Ascending aorta (tissue), 2 donors: ENCODE measurements at regions not wholly inside any gene's neighbourhood (a gene's known extent, or its start where the extent isn't known, plus 50 kb on each side); places are given as distances from the start of the nearest gene placed in this dataset.

Experiments used
- DNase-seq, 2 donors: peaks; one replicate each; pipeline ENCODE4 v3.0.0-alpha.2; 2019; ENCODE audit warnings: low spot score in 2 of 2
- H3K27ac ChIP-seq, 2 donors: fragments of 200-600 bp; sonication (generic); one replicate each; pipeline ENCODE4 v1.5.1; 2016 to 2017; ENCODE audit warnings: mild to moderate bottlenecking in 1 of 2
- H3K27me3 ChIP-seq: fragments of 200-600 bp; sonication (generic); one replicate; pipeline ENCODE4 v1.5.1; 2017
- H3K36me3 ChIP-seq, 2 donors: fragments of 200-600 bp; sonication (generic); one replicate each; pipeline ENCODE4 v1.5.1; 2016
- H3K4me1 ChIP-seq, 2 donors: fragments of 200-600 bp; sonication (generic); one replicate each; pipeline ENCODE4 v1.5.1; 2016 to 2017; ENCODE audit warnings: mild to moderate bottlenecking in 1 of 2
- H3K4me3 ChIP-seq, 2 donors: fragments of 200-600 bp; sonication (generic); one replicate each; pipeline ENCODE4 v1.5.1; 2016 to 2017; ENCODE audit warnings: mild to moderate bottlenecking in 1 of 2
- H3K9me3 ChIP-seq, 2 donors: fragments of 200-600 bp; sonication (generic); one replicate each; pipeline ENCODE4 v1.5.1; 2016
- CTCF ChIP-seq, 3 experiments: fragments of 200-600 bp in 2 of 3; fragments of 450-650 bp in 1 of 3; sonication (generic) in 2 of 3; IDR thresholded peaks; one replicate each; pipeline ENCODE4 v1.5.1; 2016 to 2019; ENCODE audit warnings: antibody characterized with exemption in 3 of 3, mild to moderate bottlenecking in 1 of 3, moderate library complexity in 1 of 3
- intact Hi-C: fragments of 100-400 bp; cut with DNase I; formaldehyde crosslinking; loops from one replicate; pipeline ENCODE4 v1.15.1; 2023

GRCh38 chr3:69675786-69676530 lies 63.3 kb upstream of the MITF start:
- no peak for DNase-seq
- Histone ChIP-seq H3K4me3 (no peak overlapping the region), H3K36me3 (no peaks in the 10 kb centered on the region), H3K27me3 (no peaks in the 10 kb centered on the region), H3K27ac (no peak overlapping the region), H3K4me1 (no peaks in the 10 kb centered on the region), H3K9me3 (no peaks in the 10 kb centered on the region)
- intact Hi-C loops, result no loop called here
- no peak for TF ChIP-seq CTCF (IDR thresholded peaks at IDR 0.05)

- H3K4me3 ChIP-seq, result no peak overlapping the region
- no peak for TF ChIP-seq CTCF (IDR thresholded peaks at IDR 0.05)
Measured at GRCh38 chr3:69674752-69675151, 64.5 kb upstream of the MITF start.

GRCh38 chr3:69671082-69671952 lies 67.9 kb upstream of the MITF start:
- H3K27ac ChIP-seq, result no peak overlapping the region
- H3K4me1 ChIP-seq, result no peaks in the 10 kb centered on the region
- no peak overlapping the region for H3K4me3 ChIP-seq
- peak; percentile 67 to 74 (median 70) for TF ChIP-seq CTCF (IDR thresholded peaks at IDR 0.05)
- DNase-seq, result no peak
- H3K36me3 ChIP-seq, result no peaks in the 10 kb centered on the region
- H3K27me3 ChIP-seq, result no peaks in the 10 kb centered on the region
- no peaks in the 10 kb centered on the region for H3K9me3 ChIP-seq
- intact Hi-C loops, result loop anchor here (2.0 kb wide), 2 partner anchors 511 to 551 kb away; no protein-coding TSS in a partner anchor

More at GRCh38 chr3:69674752-69675151, 64.5 kb upstream of the MITF start:
- Histone ChIP-seq H3K4me1 (no peaks in the 10 kb centered on the region), H3K27ac (no peak overlapping the region), H3K36me3 (no peaks in the 10 kb centered on the region), H3K27me3 (no peaks in the 10 kb centered on the region), H3K9me3 (no peaks in the 10 kb centered on the region)
- DNase-seq, result no peak
- intact Hi-C loops, result no loop called here

- Histone ChIP-seq H3K27ac (no peak overlapping the region), H3K4me3 (no peak overlapping the region), H3K27me3 (no peaks in the 10 kb centered on the region), H3K9me3 (no peaks in the 10 kb centered on the region), H3K4me1 (no peaks in the 10 kb centered on the region), H3K36me3 (no peaks in the 10 kb centered on the region)
- DNase-seq, result no peak
- no peak for TF ChIP-seq CTCF (IDR thresholded peaks at IDR 0.05)
- intact Hi-C loops, result loop anchor here (10.0 kb wide), 1 partner anchor 234 kb away; no protein-coding TSS in a partner anchor
Measured at GRCh38 chr3:69669070-69669469, 70.2 kb upstream of the MITF start.

GRCh38 chr3:69665026-69665737 lies 74.1 kb upstream of the MITF start:
- no peak overlapping the region for H3K27ac ChIP-seq
- no peaks in the 10 kb centered on the region for H3K36me3 ChIP-seq
- no peak overlapping the region for H3K4me3 ChIP-seq
- no peak for TF ChIP-seq CTCF (IDR thresholded peaks at IDR 0.05)
- no peaks in the 10 kb centered on the region for H3K4me1 ChIP-seq
- intact Hi-C loops, result loop anchor here (10.0 kb wide), 1 partner anchor 230 kb away; no protein-coding TSS in a partner anchor
- no peaks in the 10 kb centered on the region for H3K9me3 ChIP-seq
- no peaks in the 10 kb centered on the region for H3K27me3 ChIP-seq
- no peak for DNase-seq
